ENCODE measurements at regions not wholly inside any gene's neighbourhood (a gene's known extent, or its start where the extent isn't known, plus 50 kb on each side); places are given as distances from the start of the nearest gene placed in this dataset.
A peak's percentile ranks its signal among the peaks of the same experiment; 100 is the strongest.

DNA sequence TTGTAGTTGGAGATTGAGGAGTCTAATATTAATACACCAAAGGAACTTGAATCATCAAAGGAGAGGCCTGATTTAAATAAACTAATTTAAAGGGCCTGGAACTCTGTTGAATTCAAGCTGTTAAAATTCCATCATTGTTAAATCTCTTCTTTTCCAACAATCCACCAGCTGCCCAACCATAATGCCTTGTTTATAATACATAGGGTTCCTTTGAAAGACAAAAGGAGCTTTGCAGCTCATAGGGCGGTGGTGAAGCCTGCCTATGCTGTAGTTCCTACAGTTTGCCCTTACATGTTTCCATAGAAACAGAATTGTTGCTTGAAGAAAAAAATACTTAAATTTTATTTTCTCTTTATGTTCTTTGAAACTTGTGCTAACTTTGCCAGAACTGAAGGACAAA, 102.8 kb downstream of the GLUD2 start:
- TF ChIP-seq CTCF (IDR thresholded peaks at IDR 0.05; ENCODE audit: insufficient read depth, low read depth, low read length, missing control alignments), result no peak
- no peak for DNase-seq (ENCODE audit: low read depth)
- H3K4me3 ChIP-seq (ENCODE audit: low read length), result no peak overlapping the region

- TF ChIP-seq CTCF (IDR thresholded peaks at IDR 0.05; ENCODE audit: insufficient read depth, low read depth, low read length, missing control alignments), result no peak
- DNase-seq (ENCODE audit: low read depth), result no peak
- no peak overlapping the region for H3K4me3 ChIP-seq (ENCODE audit: low read length)
These were observed 103.9 kb downstream of the GLUD2 start for GRCh38 chrX:121151293-121151692.

DNA sequence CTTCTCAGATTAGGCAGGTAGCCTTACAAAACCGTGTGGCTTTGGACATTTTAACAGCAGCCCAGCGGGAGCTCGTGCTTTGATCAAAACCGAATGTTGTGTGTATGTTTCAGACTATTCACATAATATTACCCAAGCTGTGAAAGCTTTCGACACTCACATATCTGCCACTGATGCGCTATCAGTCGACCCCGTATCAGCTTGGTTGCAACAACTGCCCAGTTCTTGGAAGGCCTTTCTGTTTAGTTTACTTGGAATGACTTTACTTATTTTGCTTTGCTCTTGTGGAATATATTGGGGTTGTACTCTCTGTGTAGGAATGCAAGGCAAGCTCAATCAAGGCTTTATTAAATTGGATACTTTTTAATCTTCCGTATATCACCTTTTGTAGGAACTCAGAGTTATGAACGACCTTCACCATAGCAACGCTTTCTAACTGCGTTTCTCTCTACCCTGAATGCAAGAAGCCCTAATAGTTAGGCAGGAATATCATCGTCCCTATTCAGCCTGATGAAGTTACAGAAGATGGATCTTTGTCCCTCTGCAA, 107.5 kb downstream of the GLUD2 start:
- TF ChIP-seq CTCF (IDR thresholded peaks at IDR 0.05; ENCODE audit: insufficient read depth, low read depth, low read length, missing control alignments), result no peak
- no peak overlapping the region for H3K4me3 ChIP-seq (ENCODE audit: low read length)
- no peak for DNase-seq (ENCODE audit: low read depth)

GRCh38 chrX:121160987-121161386, 113.6 kb downstream of the GLUD2 start:
- no peak for TF ChIP-seq CTCF (IDR thresholded peaks at IDR 0.05; ENCODE audit: insufficient read depth, low read depth, low read length, missing control alignments)
- DNase-seq (ENCODE audit: low read depth), result peak; percentile 7
- no peak overlapping the region for H3K4me3 ChIP-seq (ENCODE audit: low read length)

DNA sequence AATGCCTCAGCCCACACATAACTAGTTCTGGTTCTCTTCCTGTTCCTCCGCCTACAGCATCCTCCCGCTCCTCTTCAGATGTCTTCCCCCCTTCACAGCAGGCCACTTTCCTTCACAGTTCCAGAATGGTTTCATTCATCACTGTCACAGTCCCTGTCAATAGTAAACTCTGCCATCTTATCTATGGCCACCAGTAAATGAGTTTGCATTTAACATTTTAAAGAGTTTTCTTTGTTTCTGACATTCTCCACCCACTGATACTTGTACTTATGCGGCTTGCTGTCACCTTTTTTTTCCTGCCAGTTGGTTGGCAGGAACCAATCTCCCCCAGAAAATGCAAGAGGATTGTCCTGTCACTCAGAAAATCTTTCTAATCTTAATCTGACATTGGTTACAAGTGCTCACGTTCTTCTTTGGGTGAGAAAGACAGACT, 114.1 kb downstream of the GLUD2 start:
- TF ChIP-seq CTCF (IDR thresholded peaks at IDR 0.05; ENCODE audit: insufficient read depth, low read depth, low read length, missing control alignments), result no peak
- H3K4me3 ChIP-seq (ENCODE audit: low read length), result no peak overlapping the region
- DNase-seq (ENCODE audit: low read depth), result no peak

DNA sequence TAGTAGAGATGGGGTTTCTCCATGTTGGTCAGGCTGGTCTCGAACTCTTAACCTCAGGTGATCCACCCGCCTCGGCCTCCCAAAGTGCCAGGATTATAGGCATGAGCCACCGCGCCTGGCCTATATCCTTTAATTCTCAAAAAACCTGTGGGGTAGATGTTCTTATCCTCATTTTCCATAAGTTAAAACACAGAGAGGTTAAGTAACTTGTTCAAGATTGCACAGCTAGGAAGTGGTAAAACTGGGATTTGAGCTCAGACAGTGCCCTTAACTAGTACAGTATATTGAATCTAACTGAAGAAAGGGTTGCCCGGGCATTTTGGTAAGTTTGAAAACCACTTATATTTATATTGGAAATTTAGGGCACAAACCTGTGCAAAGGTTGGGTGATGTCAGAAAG, 116.0 kb downstream of the GLUD2 start:
- DNase-seq (ENCODE audit: low read depth), result no peak
- H3K4me3 ChIP-seq (ENCODE audit: low read length), result no peak overlapping the region
- TF ChIP-seq CTCF (IDR thresholded peaks at IDR 0.05; ENCODE audit: insufficient read depth, low read depth, low read length, missing control alignments), result no peak

DNA sequence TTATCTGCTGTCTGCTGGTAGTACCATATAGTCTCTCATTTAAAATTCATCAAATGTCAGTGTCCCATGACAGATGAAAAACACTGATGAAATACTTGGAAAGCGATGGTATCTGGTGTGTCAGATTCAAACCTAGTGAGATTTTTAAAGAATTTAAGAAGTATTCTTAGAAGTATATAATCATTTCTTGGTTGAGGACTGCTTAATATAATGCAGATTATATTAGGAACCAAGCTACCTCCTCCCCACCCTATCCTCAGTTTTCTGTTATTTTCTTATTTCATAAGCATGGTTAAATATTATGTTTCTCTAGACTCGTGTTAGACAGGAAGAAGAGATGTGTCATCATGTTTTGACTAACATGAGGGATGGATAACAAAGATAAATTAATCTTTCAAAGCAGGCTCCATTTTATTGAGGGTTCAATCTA, 118.5 kb downstream of the GLUD2 start:
- no peak for DNase-seq (ENCODE audit: low read depth)
- TF ChIP-seq CTCF (IDR thresholded peaks at IDR 0.05; ENCODE audit: insufficient read depth, low read depth, low read length, missing control alignments), result no peak
- H3K4me3 ChIP-seq (ENCODE audit: low read length), result no peak overlapping the region
